ENCODE measurements at regions not wholly inside any gene's neighbourhood (a gene's known extent, or its start where the extent isn't known, plus 50 kb on each side); places are given as distances from the start of the nearest gene placed in this dataset.

DNA sequence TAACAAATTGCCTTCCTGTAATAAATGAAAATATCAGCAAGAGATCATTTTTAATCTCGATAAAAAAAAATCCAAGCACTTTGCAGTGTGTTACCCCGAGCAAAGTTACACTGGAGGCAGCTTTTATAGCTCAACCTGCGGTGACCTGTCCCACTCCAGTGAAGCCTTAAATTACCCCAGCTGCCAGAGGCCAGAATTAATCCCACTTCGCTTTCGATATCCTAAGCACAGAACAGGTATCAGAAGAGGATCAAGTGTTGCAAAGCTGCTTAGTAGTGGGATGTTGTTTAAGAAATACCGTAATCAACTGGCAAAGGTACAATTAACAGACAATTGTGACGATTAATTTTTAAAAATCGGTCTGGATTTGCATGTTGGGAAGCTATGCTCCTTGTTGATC is 314.0 kb downstream of the AGTPBP1 start:
- DNase-seq: no peak

DNA sequence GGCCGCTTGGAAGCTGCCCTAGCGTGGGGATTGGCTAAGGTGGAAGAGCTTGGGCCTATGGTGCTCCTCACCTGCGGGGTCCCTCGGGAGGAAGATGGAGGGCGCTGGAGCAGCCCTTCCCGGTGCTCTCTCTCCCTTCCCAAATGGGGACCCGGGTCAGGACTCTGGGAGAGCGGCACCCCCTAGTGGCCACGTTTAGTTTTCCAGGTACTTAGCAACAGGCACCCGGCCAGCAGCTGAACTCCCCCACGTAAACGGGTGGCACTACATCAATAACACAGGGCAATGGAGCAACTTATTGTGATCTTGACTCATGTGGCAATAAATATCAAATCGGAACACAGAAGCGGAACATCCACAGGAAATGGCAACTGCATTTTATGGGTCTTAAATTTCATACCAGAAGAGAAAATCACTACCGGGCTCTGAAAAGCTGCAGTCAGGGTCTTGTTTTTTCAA is 316.6 kb downstream of the AGTPBP1 start:
- peak; percentile 74 for DNase-seq

DNA sequence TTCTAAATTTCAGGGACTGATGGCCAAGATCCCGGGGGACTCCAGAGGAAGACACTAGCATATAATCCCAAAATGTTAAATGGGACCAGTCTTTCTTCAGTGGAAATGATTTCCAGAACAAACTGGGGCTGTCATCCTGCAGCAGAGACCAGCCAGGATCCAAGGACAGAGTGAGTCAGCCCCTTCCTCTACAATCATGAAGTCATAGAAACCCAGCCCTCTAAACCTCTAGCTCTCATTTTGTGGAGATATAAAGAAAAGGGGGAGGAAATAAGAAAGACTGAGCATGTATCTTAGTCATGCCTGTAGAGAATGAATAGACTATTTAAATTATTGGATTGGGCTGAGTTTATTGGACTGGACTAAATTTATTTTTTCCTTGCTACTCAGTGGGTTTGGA is 318.3 kb downstream of the AGTPBP1 start:
- DNase-seq: no peak

DNA sequence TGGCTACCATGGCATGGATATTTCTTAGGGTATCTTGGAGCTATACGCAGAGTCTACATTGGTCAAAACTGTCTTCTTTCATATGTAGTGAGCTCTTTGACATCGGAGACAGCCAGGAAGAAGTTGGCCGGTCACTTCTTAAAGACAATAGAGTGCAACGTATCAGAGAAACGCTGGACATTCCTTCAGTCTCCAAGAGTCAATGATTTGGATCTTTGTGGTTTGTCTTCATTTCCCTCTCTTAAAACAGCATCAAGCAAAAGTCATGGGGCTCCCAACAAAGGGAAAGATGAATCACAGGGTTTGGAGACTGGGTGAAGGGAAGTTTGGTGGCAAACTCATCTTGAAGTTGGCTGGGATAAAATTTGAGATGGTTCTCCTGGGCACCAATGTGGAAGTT is 320.1 kb downstream of the AGTPBP1 start:
- no peak for DNase-seq

DNA sequence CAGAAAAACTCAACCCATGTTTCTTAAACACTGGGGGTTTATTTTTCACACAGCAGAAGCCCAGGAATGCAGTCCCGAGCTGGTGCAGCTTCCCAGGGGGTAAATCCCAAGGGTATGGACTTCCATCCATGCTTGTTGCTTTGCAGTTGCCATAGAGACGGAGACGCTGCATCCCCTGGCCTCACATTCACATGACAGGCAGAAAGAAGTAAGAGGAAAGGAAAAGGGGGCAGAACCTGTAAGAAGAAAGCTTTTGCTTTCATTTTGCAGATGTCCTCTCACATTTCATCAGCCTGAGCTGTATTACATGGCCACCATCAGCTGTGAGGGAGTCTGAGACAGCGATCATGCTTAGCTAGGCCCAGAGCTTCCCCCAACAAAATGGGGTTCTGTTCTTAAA is 321.0 kb downstream of the AGTPBP1 start:
- no peak for DNase-seq

DNA sequence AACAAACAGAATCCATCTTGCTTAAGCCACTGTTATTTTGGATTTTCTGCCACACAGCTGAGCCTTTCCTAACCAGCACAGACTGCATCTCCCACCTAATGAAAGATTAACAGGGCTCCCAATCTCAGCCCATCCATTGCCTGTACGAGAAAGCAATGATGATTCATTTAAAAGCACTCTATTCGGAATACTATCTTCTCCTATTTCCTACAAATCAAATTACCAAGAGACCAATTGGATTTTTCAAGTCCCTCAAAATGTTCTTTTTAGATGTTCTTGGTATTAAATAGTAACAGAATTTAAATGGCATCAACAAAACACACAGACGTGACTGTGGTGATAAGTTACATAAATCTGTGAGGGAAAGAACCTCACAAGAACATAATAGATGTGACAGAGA is 324.1 kb downstream of the AGTPBP1 start:
- DNase-seq: no peak

DNA sequence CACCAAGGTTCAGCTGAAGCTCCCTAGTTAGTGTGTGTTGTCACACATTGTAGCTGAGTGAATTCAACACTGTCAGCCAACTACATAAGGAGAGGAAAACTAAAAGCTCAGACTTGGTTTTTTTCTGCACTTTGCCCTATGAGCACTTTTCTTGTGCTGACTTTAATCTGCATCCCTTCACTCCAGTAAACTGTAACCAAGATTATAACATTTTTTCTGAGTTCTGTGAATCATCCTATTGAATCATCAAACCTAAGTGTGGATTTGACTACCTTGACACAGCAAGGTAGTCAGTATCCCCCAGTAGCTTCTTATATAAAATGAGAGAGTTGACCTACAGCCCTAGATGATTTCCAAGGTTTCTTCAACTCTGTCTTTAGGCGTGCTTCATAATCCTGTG is 325.0 kb downstream of the AGTPBP1 start:
- no peak for DNase-seq

DNA sequence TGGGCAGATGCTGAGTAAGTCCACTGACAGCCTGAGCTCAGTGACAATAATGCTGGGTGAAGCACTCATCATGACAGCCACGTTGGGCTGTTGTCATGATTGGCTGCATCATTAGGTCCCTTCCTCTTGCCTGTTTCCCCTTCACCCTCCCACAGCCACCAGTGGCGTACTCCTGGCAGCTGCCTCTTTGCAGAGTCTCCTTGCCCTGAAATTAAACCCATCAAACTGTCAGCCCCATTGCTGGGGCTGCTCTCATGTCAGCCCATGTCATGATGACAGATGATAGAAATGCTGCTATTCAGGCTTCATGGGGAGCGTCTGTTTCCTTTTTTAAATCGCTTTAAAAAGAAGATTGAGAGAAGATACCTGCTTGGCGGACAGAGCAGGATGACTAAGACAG is 327.4 kb downstream of the AGTPBP1 start:
- DNase-seq: no peak

DNA sequence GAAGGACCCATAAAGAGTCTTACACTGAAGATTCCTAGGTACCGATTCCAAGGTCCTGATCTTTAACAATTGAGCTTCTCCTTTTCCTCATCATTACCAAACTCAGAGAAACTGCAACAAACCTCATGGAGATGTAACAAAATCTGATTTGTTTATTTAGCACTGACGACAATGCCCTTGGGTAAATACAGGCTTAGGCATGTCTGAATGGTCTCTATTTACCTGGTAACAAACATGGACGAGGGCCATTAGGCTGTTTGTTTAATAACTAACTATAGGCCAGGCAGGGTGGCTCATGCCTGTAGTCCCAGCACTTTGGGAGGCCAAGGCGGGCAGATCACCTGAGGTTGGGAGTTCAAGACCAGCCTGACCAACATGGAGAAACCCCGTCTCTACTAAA is 333.3 kb downstream of the AGTPBP1 start:
- DNase-seq: no peak

DNA sequence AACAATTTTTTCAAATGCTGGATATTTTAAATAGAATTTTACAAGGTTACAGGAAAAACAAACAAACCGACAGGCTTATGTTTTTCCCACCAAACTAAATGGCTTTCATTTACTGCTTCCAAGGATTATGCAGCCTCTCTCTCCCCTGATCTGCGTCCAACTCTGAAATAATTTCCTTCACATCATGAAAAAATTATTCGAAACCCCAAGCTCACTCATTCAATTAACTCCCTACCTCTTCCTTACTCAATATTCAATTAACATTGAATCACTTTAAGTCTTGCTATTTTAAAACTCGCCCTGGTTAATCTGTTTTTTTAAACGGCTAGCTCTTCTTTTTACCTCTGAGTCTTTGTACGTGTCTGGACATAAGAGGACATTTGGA is 336.2 kb downstream of the AGTPBP1 start:
- DNase-seq: no peak

DNA sequence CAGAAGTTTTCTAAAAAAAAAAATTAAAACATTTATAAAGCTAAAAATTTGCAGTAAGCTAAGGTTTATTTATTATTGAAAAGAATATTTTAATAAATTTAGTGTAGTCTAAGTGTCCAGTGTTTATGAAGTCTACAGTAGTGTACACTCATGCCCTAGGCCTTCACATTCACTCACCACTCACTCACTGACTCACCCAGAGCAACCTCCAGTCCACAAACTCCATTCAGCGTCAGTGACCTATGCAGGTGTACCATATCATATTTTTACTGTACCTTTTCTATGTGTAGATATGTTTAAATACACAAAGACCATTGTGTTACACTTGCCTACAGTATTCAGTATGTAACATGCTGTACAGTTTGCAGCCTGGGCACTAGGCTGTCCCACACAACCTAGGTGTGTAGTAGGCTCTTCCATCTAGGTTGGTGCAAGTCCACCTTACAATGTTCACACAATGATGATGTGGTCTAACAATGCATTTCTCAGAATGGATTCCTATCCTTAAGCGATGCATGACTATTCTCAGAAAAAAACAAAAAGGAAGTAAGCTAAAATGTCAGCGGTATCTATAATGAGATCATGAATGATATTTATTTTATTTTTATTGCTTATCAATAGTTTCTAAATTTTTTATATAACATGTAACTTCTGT is 336.7 kb downstream of the AGTPBP1 start:
- DNase-seq: no peak

DNA sequence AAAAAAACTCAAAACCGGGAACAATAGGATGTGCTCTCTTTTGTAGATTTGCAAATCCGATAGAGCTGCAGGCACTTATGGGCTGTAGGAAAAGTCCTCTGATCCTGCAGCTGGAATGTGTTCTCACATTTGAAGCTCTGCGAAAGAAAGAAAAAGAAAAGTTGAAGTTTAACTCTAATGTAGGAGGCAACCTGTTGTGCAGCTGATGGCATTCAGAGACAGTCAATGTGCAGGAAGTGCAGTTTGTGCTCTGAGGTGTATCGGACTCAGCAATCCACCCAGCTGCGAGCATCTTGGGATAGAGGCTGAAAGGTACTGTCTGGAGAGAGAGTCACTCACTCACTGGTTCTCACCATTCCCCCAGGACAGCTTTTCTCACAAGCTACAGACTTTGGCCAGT is 339.2 kb downstream of the AGTPBP1 start:
- no peak for DNase-seq

DNA sequence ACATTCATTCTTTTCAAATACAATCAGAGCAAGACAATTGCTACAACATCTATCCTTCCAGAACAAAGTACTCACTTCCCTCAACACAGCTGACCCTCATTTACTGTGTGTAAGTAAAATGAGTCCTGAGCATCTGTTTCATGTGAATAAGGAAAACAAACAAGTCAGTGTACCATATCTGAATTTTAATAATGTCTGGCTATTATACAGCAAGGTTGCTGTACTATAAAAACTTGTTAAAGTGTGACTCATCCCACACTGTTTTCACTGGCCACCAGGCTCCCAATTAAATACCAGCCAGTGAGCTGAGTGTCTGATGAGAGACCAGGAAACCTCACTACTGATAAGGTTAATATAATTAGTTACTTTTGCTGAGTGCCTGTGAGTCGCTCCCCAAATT is 339.8 kb downstream of the AGTPBP1 start:
- no peak for DNase-seq

DNA sequence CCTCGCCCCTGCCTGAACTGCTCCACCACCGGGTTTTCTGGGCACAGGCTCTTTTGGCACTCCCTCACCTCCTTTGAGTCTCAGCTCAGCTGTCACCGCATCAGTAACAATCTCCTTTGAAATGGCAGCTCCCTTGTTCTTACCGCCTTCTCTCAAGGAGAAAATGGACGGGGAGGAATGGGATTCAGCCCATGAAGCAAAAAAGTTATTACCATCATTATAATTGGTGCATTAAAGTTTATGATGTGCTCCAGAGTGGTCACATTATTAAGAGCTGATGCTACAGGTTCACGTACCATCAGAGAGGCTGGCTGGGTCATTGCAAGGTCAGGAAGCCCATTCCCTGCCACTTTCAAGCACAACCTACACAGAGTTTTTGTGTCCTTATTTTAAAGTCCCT is 344.7 kb downstream of the AGTPBP1 start:
- no peak for DNase-seq

DNA sequence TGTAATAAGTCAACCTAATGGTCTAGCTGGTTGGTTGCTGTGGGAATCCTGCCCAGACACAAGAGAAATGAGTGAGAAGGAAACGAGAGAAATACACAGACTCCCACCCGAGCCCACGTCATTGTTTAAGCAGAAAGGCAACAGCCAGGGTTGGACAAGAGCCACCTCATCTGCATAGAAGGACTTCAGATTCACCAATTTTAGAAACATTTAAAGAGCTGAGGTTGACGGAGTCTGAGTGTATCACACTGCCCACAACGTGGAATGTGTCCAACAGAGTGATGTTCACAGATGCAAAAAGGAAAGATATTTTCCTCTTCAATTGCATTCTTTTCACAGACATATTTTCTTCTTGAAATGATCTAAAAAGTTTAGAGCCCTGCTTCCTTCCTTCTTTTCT is 349.5 kb downstream of the AGTPBP1 start:
- no peak for DNase-seq

DNA sequence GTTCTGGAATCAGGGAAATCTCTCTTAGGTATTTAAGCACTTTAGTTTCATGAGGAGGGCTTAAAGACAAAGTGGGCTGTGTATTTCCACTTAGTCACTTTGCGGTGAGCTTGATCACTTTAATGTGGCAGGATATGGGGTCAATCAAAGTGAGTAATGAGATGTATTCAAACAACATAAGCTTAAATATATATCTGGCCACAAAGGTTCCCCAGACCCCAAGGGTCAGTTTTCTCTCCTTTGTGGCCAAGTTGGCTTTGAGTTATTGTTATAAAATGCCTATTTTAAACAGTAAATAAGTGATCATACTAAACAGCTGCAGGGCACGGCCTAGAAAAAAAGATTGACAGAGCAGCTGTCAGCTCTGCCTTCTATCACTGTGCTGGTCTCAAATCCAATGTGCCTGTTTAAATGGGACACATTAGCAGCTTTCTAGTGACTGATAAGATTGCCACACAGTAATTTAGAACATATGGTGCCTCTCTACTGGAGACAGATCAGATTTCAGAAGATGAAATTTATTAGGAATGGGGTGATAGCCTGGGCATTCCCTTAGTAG is 363.9 kb downstream of the AGTPBP1 start:
- no peak for DNase-seq

DNA sequence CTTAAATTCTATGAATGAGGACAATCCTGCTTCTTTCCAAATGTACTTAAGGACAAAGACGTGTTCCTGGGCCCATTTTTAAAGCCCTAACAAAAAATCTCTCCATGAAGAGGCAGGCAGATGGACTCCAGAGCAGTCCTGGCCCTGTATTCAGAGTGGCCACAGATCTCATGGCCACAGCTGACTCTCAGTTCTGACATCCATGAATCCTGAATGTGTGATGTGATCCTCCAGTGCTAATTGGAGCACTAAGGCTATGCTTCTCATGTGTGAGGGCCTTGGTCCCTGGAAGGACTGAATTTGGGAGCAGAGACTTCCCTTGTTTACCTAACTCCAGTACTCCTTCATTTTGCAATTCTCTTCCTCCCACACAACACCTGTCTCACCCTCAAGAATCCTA is 373.0 kb downstream of the AGTPBP1 start:
- no peak for DNase-seq

DNA sequence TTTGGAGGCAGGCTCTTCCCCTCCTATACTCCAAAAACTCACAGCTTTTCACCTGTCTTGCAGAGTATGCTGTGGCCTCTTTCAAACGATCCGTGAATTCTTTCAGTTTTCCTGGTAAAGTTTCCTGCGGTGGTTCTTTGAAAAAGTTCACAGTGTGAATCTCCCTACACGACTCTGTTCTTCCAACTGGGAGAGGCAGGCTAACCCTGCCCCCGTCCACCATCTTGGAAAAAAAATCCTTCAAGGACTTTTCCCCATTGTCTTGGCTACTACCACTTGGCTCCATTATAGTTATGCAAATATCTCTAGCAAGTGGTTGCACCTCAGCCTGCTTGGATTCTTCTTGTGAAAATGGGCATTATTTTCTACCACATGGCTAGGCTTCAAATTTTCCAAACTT is 382.6 kb downstream of the AGTPBP1 start:
- no peak for DNase-seq

DNA sequence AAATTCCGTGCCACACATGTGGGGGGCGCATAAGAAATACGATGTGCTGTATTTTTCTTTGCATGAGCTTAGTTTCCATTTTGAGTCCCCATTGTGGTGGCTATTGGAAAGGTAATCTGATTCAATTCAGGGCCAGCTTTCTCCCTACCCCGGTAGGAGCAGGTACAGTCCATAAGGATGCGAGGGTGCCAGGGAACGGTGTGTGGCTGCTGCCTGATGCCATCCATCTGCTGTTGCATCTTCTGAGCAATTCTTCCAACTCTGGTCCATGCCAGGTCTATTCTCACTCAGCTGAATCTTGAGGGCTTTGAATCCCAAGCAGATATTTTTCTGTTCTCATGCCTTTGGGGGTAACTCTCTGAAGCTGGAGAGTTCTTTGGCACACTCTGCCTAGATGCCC is 392.7 kb downstream of the AGTPBP1 start:
- DNase-seq: no peak

DNA sequence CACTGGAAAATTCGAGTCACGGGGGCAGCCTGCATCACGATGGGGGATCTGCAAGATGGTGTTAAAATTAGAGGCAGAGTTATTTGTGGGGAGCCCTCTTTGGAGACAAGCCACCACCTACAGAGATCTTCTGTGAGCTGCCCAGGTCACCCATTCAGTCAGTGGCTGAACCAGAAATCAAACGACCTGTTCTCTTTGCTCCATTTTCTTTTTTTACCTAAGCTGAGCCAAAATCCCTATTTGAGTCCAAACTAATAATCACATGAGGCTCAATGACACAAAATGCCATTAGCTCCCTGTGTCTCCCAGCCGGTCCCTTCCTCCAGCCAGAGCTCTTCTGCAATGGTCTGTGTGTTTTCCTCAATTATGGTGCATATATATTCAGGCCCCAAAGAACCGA is 394.2 kb downstream of the AGTPBP1 start:
- DNase-seq: no peak

DNA sequence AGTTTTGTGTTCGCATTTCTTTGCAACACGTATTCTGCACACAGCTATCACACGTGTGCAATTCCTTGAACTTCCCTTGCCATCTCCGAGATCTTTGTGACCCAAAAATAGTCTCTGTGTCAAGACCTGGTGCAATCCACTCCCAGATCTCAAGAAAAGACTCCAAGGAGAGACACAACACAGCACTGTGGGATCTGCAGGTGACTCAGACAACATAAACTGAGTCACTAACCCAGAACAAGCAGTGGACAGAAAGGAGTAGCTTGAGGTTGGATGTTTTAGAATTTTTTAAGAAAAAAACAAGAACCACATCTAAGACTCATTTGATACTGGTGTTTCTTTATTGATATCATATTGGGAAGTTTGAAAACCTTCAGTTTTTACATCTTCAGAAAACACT is 396.9 kb downstream of the AGTPBP1 start:
- DNase-seq: no peak

DNA sequence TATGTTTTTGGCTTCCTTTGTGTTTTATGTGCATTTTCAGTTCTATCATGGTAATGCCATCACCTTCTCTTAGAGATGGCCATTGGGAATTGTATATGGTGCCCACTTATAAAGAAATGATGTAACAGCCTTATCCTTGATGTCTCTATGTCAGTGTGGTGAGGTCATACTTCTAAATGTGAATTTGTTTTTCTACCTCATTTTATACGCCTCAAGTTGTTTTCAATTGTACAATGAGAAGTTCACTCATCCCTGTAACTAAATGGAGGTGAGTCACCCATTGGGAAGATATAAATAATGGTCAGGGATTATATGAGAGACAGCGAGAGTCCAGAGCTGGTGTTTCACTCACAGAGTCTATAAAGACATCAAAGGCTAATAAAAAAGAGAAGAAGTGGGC is 402.4 kb downstream of the AGTPBP1 start:
- no peak for DNase-seq

DNA sequence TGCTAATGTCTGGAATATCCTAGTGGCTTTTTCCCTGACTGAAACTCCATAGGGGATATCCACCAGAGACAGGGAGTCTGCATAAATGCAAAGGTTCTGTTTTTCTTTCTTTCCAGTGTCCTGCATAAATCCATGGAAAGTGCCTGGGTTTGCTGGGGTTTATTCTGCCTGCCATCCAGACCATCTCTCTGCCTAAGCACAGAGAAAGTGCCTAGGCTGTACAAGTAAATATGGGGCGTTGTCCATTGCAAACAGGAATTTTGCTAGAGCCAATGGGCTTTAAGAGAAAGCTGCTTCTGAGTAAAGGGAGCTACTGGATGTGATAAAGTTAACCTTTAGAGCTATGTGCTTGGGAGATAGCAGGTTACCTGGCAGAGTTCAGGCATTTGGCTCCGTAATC is 407.5 kb downstream of the AGTPBP1 start:
- DNase-seq: no peak

DNA sequence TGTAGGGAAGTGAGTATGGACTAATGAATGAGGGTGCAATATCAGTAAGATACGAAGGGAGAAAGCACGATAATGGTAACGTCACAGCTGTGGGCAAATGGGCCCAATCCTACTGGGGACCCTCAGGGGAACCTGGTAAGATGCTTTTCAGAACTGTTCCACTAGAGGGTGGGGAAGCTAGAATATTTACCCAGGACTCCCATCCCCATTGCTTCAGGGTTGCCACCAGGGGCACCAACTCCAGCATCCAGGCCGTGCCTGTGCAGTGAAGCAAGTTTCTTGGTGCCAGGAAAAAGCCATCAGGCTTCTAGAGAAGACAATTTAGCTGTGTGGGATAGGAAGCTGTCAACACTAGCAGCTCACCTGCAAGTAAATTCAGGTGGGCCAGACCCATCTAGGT is 409.3 kb downstream of the AGTPBP1 start:
- no peak for DNase-seq

DNA sequence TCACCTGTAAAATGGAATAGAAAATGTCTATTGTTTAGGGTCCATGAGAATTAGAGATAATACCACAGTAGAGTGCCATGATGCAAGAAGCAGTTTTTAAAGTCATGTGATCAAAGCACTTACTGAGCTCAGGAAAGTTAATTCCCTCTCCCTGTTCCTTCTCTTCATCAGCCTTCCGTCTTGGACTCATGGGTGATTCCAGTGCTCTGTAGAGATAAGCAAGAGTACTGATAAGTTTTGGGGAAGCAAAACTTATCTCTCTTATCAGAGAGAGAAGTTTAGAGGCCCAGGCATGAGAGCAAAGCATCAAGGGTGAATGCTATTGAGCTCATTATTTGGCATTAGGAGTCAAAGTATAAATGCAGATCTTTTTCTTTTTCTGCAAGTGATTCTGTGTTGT is 410.1 kb downstream of the AGTPBP1 start:
- no peak for DNase-seq
